IPS-15b (cell line): ENCODE measurements at regions not wholly inside any gene's neighbourhood (a gene's known extent, or its start where the extent isn't known, plus 50 kb on each side); places are given as distances from the start of the nearest gene placed in this dataset.

ENCODE experiments used
- H3K27me3 ChIP-seq: one replicate; pipeline ENCODE4 v1.6.1; 2013; ENCODE audit warnings: low read length; ENCODE audit not compliant: control insufficient read depth, insufficient read depth
- H3K36me3 ChIP-seq: one replicate; pipeline ENCODE4 v1.6.1; 2013; ENCODE audit warnings: low read length; ENCODE audit not compliant: control insufficient read depth, insufficient read depth
- H3K4me1 ChIP-seq: one replicate; pipeline ENCODE4 v1.6.1; 2013; ENCODE audit warnings: mild to moderate bottlenecking, low read length; ENCODE audit not compliant: control insufficient read depth, insufficient read depth
- H3K4me3 ChIP-seq: one replicate; pipeline ENCODE4 v1.5.1; 2013; ENCODE audit warnings: low read depth, low read length
- H3K9ac ChIP-seq: one replicate; pipeline ENCODE4 v1.6.1; 2013; ENCODE audit warnings: low read depth, mild to moderate bottlenecking, low read length
- H3K9me3 ChIP-seq: one replicate; pipeline ENCODE4 v1.6.1; 2013; ENCODE audit warnings: mild to moderate bottlenecking, low read length; ENCODE audit not compliant: control insufficient read depth, insufficient read depth

GRCh38 chr2:16117791-16118610 lies 177.7 kb downstream of the MYCN start:
- H3K9ac ChIP-seq = no peak overlapping the region
- H3K4me3 ChIP-seq = no peak overlapping the region
- no peaks in the 10 kb centered on the region for H3K9me3 ChIP-seq
- H3K4me1 ChIP-seq = no peaks in the 10 kb centered on the region
- no peaks in the 10 kb centered on the region for H3K36me3 ChIP-seq
- H3K27me3 ChIP-seq = no peaks in the 10 kb centered on the region

- Histone ChIP-seq H3K9me3 (no peaks in the 10 kb centered on the region), H3K4me1 (no peaks in the 10 kb centered on the region), H3K9ac (no peak overlapping the region), H3K4me3 (no peak overlapping the region), H3K36me3 (no peaks in the 10 kb centered on the region), H3K27me3 (no peaks in the 10 kb centered on the region)
Observed at GRCh38 chr2:16117021-16117700, 176.8 kb downstream of the MYCN start.

- no peaks in the 10 kb centered on the region for H3K9me3 ChIP-seq
- H3K4me3 ChIP-seq = no peak overlapping the region
- H3K36me3 ChIP-seq = no peaks in the 10 kb centered on the region
Observed at GRCh38 chr2:16115881-16116830, 175.8 kb downstream of the MYCN start.

DNA sequence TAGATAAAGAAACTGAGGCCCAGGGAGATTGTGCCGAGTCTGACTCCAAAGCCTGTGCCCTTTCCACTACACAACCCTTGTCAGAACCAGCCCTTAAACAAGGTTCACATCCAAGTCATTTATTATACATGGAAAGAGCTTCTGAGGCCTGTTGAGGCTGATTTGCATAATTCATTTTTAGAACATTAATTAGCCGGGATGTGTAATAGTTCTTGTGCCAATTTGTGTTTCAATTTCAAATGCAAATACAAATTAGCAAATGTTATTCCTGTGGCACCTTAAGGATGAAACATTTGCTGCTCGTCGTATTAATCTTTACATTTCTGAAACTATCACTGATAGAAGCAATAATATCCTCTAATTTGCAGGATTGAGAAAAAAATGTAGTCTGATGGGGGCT lies 174.9 kb downstream of the MYCN start:
- Histone ChIP-seq H3K9ac (no peak overlapping the region), H3K9me3 (no peaks in the 10 kb centered on the region), H3K27me3 (no peaks in the 10 kb centered on the region), H3K4me1 (no peaks in the 10 kb centered on the region), H3K36me3 (no peaks in the 10 kb centered on the region), H3K4me3 (no peak overlapping the region)

More at GRCh38 chr2:16115881-16116830, 175.8 kb downstream of the MYCN start:
- no peaks in the 10 kb centered on the region for H3K27me3 ChIP-seq
- no peaks in the 10 kb centered on the region for H3K4me1 ChIP-seq
- no peak overlapping the region for H3K9ac ChIP-seq

- no peaks in the 10 kb centered on the region for H3K36me3 ChIP-seq
- H3K27me3 ChIP-seq = no peaks in the 10 kb centered on the region
- H3K4me3 ChIP-seq = no peak overlapping the region
- no peaks in the 10 kb centered on the region for H3K4me1 ChIP-seq
- no peak overlapping the region for H3K9ac ChIP-seq
- H3K9me3 ChIP-seq = no peaks in the 10 kb centered on the region
Observed at GRCh38 chr2:16114836-16115235, 174.5 kb downstream of the MYCN start.

- Histone ChIP-seq H3K27me3 (no peaks in the 10 kb centered on the region), H3K4me3 (no peak overlapping the region), H3K36me3 (no peaks in the 10 kb centered on the region), H3K4me1 (no peaks in the 10 kb centered on the region), H3K9ac (no peak overlapping the region), H3K9me3 (no peaks in the 10 kb centered on the region)
Observed at GRCh38 chr2:16114070-16114469, 173.7 kb downstream of the MYCN start.

DNA sequence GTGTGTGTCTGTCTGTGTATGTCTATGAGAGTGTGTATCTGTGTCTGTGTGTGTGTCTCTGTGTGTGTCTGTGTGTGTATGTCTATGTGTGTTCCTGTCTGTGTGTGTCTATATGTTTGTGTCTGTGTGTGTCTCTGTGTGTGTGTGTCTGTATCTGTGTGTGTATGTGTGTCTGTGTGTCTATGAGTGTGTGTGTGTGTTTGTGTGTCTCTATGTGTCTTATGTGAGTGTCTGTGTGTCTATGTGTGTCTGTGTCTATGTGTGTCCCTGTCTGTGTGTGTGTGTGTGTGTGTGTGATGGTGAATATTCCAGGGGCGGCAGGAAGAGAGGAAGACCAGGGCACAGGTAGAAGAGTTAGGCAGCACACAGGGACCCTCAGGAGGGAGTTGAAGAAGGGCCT lies 173.2 kb downstream of the MYCN start:
- Histone ChIP-seq H3K9me3 (no peaks in the 10 kb centered on the region), H3K27me3 (no peaks in the 10 kb centered on the region), H3K4me1 (no peaks in the 10 kb centered on the region), H3K36me3 (no peaks in the 10 kb centered on the region), H3K4me3 (no peak overlapping the region), H3K9ac (no peak overlapping the region)

DNA sequence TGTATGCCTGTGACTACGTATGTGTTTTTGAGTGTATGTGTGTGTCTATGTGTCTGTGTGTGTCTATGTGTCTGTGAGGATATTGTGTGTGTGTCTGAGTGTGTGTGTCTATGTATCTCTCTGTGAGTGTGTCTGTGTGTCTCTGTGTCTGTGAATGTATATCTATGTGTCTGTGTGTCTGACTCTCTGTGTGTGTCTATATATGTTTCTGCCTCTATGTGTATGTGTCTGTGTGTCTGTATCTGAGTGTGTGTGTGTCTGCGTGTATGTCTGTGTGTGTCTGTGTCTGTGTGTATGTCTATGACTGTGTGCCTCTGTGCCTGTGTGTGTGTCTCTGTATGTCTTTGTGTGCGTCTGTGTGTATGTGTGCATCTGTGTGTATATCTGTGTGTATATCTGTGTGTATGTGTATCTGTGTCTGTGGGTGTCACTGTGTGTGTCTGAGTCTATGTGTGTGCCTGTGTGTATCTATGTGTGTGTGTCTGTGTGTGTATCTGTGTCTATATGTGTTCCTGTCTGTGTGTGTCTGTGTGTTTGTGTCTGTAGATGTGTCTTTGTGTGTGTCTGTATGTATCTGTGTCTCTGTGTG lies 172.7 kb downstream of the MYCN start:
- Histone ChIP-seq H3K9ac (no peak overlapping the region), H3K27me3 (no peaks in the 10 kb centered on the region), H3K4me3 (no peak overlapping the region), H3K4me1 (no peaks in the 10 kb centered on the region), H3K9me3 (no peaks in the 10 kb centered on the region), H3K36me3 (no peaks in the 10 kb centered on the region)

DNA sequence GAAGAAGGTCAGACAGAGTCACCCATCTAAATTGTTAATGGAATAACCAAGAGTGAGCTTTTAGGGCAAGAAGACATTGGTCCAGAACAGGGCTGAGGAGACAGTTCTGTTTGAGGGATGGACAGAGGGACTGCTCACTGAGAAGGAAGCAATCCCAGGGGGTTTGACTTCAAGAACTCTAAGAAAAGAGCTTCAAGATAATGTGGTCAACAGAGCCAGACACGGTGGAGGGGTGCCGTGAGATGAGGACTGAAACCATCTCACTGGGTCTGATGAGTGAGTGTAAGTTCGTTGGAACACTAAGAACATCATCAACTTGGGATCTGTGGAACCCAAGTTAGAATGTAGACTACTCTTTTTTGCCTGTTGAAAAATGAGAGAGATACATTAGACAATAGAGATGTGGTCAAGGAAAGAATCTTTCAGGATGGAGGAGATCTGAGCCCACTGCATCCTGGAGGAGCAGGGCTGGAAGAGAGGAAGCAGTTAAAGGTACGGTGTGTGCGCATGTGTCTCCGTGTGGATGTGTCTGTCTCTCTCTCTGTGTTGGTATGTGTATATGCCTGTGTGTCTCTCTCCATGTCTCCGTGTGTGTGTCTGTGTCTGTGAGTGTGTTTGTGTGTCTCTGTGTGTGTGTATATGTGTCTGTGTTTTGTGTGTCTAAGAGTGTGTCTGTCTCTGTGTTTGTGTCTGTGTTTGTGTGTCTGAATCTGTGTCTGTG lies 172.1 kb downstream of the MYCN start:
- no peaks in the 10 kb centered on the region for H3K27me3 ChIP-seq
- H3K36me3 ChIP-seq = no peaks in the 10 kb centered on the region
- no peaks in the 10 kb centered on the region for H3K9me3 ChIP-seq
- no peak overlapping the region for H3K4me3 ChIP-seq
- H3K9ac ChIP-seq = no peak overlapping the region
- no peaks in the 10 kb centered on the region for H3K4me1 ChIP-seq

DNA sequence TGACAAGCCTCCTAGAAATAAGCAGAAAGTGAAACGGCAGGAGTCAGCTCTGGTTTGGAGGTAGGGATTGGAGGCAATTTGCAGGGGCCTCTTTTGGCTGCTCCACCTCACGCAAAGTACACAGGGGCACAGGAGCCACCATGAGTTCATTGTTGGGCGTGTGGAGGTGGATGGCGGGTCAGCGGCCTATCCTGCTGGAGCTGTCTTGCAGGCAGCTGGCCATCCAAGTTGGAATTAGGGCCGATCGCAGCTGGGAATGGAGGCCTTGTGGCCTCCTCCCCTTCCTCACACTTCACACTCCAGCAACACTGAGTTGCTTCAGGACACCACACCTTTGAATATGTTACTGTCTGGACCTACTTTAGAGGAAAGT lies 171.5 kb downstream of the MYCN start:
- Histone ChIP-seq H3K4me3 (no peak overlapping the region), H3K27me3 (no peaks in the 10 kb centered on the region), H3K9me3 (no peaks in the 10 kb centered on the region), H3K36me3 (no peaks in the 10 kb centered on the region), H3K9ac (no peak overlapping the region), H3K4me1 (peaks cover 5% of the 10 kb centered on the region)

DNA sequence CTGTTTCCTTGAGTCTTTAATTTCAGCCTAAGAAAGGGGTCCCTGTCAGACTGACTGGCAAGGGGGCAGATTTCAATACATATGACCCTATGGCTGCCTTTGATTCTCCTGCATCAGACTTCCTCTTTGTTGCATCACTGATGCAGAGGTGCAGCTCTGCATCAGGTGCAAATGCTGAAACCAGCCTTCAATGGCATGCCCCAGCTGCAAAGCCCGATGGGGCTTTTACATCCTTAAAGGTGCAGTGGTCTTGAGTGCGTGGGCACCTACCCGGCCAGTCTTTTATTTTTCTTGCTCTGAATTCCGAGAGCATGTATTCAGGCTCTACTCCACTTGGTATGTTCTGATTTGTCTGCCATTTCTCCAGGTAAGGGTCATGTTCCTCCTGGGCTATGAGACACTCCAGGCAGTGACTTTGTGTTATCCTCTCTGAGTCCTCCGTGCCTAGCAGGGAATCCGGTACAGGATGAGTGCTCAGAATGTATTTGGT lies 169.5 kb downstream of the MYCN start:
- Histone ChIP-seq H3K36me3 (no peaks in the 10 kb centered on the region), H3K27me3 (no peaks in the 10 kb centered on the region), H3K4me1 (peaks cover 20% of the 10 kb centered on the region), H3K9ac (no peak overlapping the region), H3K9me3 (no peaks in the 10 kb centered on the region), H3K4me3 (no peak overlapping the region)
